H1 (cell line): ENCODE measurements at regions not wholly inside any gene's neighbourhood (a gene's known extent, or its start where the extent isn't known, plus 50 kb on each side); places are given as distances from the start of the nearest gene placed in this dataset.

ENCODE experiments used
- CTCF ChIA-PET: fragments of 300-600 bp; sonication (Branson Sonifier 250); formaldehyde crosslinking; loops from one replicate; lab custom pipeline; 2021; ENCODE audit not compliant: partially characterized antibody; lab: Charles Lee
- POLR2A ChIA-PET: fragments of 300-600 bp; sonication (Branson Sonifier 250); formaldehyde crosslinking; loops from one replicate; lab custom pipeline; 2021; ENCODE audit warnings: inconsistent platforms; ENCODE audit not compliant: partially characterized antibody; lab: Charles Lee
- DNase-seq, 2 experiments: peaks; one replicate each; pipeline versions ENCODE4 v3.0.0 to v3.0.0-alpha.2; 2010 to 2022; ENCODE audit warnings: low spot score in 2 of 2, low read depth in 1 of 2, mixed read lengths in 1 of 2
- FAIRE-seq: peaks from 2 replicates; lab custom pipeline; 2011; peaks lifted over from hg19 to GRCh38; lab: Jason Lieb, UNC
- H2AFZ ChIP-seq: 2 replicates; pipeline ENCODE4 v1.8.1; 2012; ENCODE audit warnings: low read length, inconsistent platforms
- H2AK5ac ChIP-seq: 2 replicates; pipeline ENCODE4 v1.6.1; 2013; ENCODE audit warnings: low read depth, low read length
- H2BK120ac ChIP-seq: replicated peaks from 2 replicates; pipeline ENCODE3; 2013; ENCODE audit warnings: low read depth, low read length, inconsistent platforms
- H2BK12ac ChIP-seq: 2 replicates; pipeline ENCODE4 v1.6.1; 2013; ENCODE audit warnings: low read depth, low read length
- H2BK15ac ChIP-seq: 2 replicates; pipeline ENCODE4 v1.6.1; 2013; ENCODE audit warnings: low read length
- H2BK20ac ChIP-seq: 2 replicates; pipeline ENCODE4 v1.6.1; 2013; ENCODE audit warnings: low read length
- H2BK5ac ChIP-seq: 2 replicates; pipeline ENCODE4 v1.6.1; 2013; ENCODE audit warnings: low read depth, low read length
- H3K14ac ChIP-seq: 2 replicates; pipeline ENCODE4 v1.6.1; 2013; ENCODE audit warnings: inconsistent platforms; ENCODE audit not compliant: insufficient read length
- H3K18ac ChIP-seq: 2 replicates; pipeline ENCODE4 v1.6.1; 2013; ENCODE audit warnings: low read length; ENCODE audit errors: extremely low read depth
- H3K23ac ChIP-seq: 2 replicates; pipeline ENCODE4 v1.6.1; 2013; ENCODE audit warnings: inconsistent platforms; ENCODE audit not compliant: insufficient read length
- H3K23me2 ChIP-seq: 2 replicates; pipeline ENCODE4 v1.6.1; 2013; ENCODE audit warnings: low read depth, low read length
- H3K27ac ChIP-seq: 2 replicates; pipeline ENCODE4 v1.6.1; 2011; ENCODE audit warnings: low read depth, low read length, inconsistent platforms
- H3K27me3 ChIP-seq, 4 experiments: replicated peaks in 1 of 4; 1 replicate in 1 of 4; 2 replicates in 3 of 4; pipeline versions ENCODE4 v1.6.1 to v1.8.1; 2011 to 2013; ENCODE audit warnings: low read length in 3 of 4, mild to moderate bottlenecking in 3 of 4, inconsistent platforms in 2 of 4, mixed read lengths in 2 of 4, moderate library complexity in 1 of 4; ENCODE audit not compliant: control insufficient read depth in 3 of 4, insufficient read depth in 3 of 4; ENCODE audit errors: extremely low read depth in 1 of 4
- H3K36me3 ChIP-seq, 4 experiments: 2 replicates each; pipeline versions ENCODE4 v1.6.1 to v1.8.1; 2011 to 2013; ENCODE audit warnings: mild to moderate bottlenecking in 4 of 4, low read length in 3 of 4, moderate library complexity in 2 of 4, control low read depth in 1 of 4, inconsistent platforms in 1 of 4; ENCODE audit not compliant: insufficient read depth in 4 of 4, control insufficient read depth in 2 of 4
- H3K4ac ChIP-seq: replicated peaks from 2 replicates; pipeline ENCODE3; 2013; ENCODE audit warnings: low read length, low read depth, mixed read lengths, inconsistent platforms; ENCODE audit not compliant: insufficient read length
- H3K4me1 ChIP-seq, 4 experiments: replicated peaks in 1 of 4; 1 replicate in 1 of 4; 2 replicates in 3 of 4; pipeline versions ENCODE4 v1.6.1 to v1.8.1; 2011 to 2013; ENCODE audit warnings: low read length in 3 of 4, inconsistent platforms in 2 of 4, mixed read lengths in 1 of 4; ENCODE audit not compliant: insufficient read depth in 4 of 4, control insufficient read depth in 3 of 4
- H3K4me2 ChIP-seq, 2 experiments: 2 replicates each; pipeline versions ENCODE4 v1.6.1 to v1.8.1; 2011 to 2013; ENCODE audit warnings: low read depth in 2 of 2, low read length in 2 of 2, control low read depth in 1 of 2, inconsistent platforms in 1 of 2, mild to moderate bottlenecking in 1 of 2; ENCODE audit not compliant: insufficient read depth in 1 of 2
- H3K4me3 ChIP-seq, 4 experiments: fragments of 200-600, 300-600 bp in 1 of 4; sonication (generic), shearing (Covaris generic), sonication (Bioruptor Twin) in 1 of 4; 2 replicates each; pipeline versions ENCODE4 v1.5.1 to v1.8.1; 2011 to 2016; ENCODE audit warnings: low read length in 4 of 4, low read depth in 3 of 4, control low read depth in 2 of 4, inconsistent platforms in 2 of 4, mild to moderate bottlenecking in 2 of 4, mixed read lengths in 1 of 4, moderate library complexity in 1 of 4; ENCODE audit not compliant: insufficient read depth in 2 of 4; ENCODE audit errors: extremely low read depth in 1 of 4
- H3K56ac ChIP-seq: replicated peaks from 2 replicates; pipeline ENCODE3; 2013; ENCODE audit warnings: low read depth, mild to moderate bottlenecking, mixed read lengths, low read length, inconsistent platforms; ENCODE audit not compliant: insufficient read length
- H3K79me1 ChIP-seq: 2 replicates; pipeline ENCODE4 v1.6.1; 2013; ENCODE audit warnings: low read depth, low read length, control low read depth
- H3K79me2 ChIP-seq, 2 experiments: 2 replicates each; pipeline versions ENCODE4 v1.6.1 to v1.8.1; 2012 to 2013; ENCODE audit warnings: low read length in 2 of 2, mild to moderate bottlenecking in 2 of 2, inconsistent platforms in 1 of 2; ENCODE audit not compliant: insufficient read depth in 2 of 2, control insufficient read depth in 1 of 2
- H3K9ac ChIP-seq, 4 experiments: replicated peaks in 1 of 4; 1 replicate in 1 of 4; 2 replicates in 3 of 4; pipeline versions ENCODE4 v1.6.1 to v1.8.1; 2011 to 2013; ENCODE audit warnings: low read depth in 3 of 4, low read length in 3 of 4, control low read depth in 2 of 4, mild to moderate bottlenecking in 2 of 4, moderate library complexity in 2 of 4, inconsistent platforms in 1 of 4; ENCODE audit errors: extremely low read depth in 1 of 4
- H3K9me3 ChIP-seq, 2 experiments: 2 replicates each; pipeline versions ENCODE4 v1.6.1 to v1.8.1; 2012 to 2013; ENCODE audit warnings: mild to moderate bottlenecking in 2 of 2, moderate library complexity in 2 of 2, control low read depth in 1 of 2, inconsistent platforms in 1 of 2, low read depth in 1 of 2, low read length in 1 of 2, mixed read lengths in 1 of 2; ENCODE audit not compliant: insufficient read depth in 2 of 2
- H4K20me1 ChIP-seq, 2 experiments: replicated peaks in 1 of 2; 2 replicates each; pipeline versions ENCODE3 to v1.8.1; 2011 to 2013; ENCODE audit warnings: inconsistent platforms in 2 of 2, low read length in 2 of 2, mild to moderate bottlenecking in 1 of 2; ENCODE audit not compliant: insufficient read depth in 2 of 2, control insufficient read depth in 1 of 2
- H4K5ac ChIP-seq: 2 replicates; pipeline ENCODE4 v1.6.1; 2013; ENCODE audit warnings: low read length, low read depth, mixed read lengths, inconsistent platforms; ENCODE audit not compliant: insufficient read length
- H4K8ac ChIP-seq: 2 replicates; pipeline ENCODE4 v1.8.0; 2013; ENCODE audit warnings: mild to moderate bottlenecking, moderate library complexity, low read length, inconsistent platforms; ENCODE audit not compliant: insufficient read depth; ENCODE audit errors: extremely low read depth
- H4K91ac ChIP-seq: replicated peaks from 2 replicates; pipeline ENCODE3; 2013; ENCODE audit warnings: low read length, mixed read lengths, inconsistent platforms; ENCODE audit not compliant: insufficient read length
- BRCA1 ChIP-seq: IDR thresholded peaks from 2 replicates; pipeline ENCODE4 v1.6.1; 2012; ENCODE audit warnings: low read depth, low read length, improper control_type of control experiment
- CBX5 ChIP-seq: fragments of 300-800, 300-1000 bp; sonication (generic); IDR thresholded peaks from 2 replicates; pipeline ENCODE4 v1.7.1; 2016; ENCODE audit warnings: antibody characterized with exemption, low read length, low read depth
- CEBPB ChIP-seq: IDR thresholded peaks from 2 replicates; pipeline ENCODE4 v1.6.1; 2012; ENCODE audit warnings: low read depth, low read length
- CHD2 ChIP-seq: IDR thresholded peaks from 2 replicates; pipeline ENCODE4 v1.6.1; 2012; ENCODE audit warnings: low read length, improper control_type of control experiment
- CREB1 ChIP-seq: IDR thresholded peaks from 2 replicates; pipeline ENCODE4 v1.6.1; 2012; ENCODE audit warnings: inconsistent platforms
- EP300 ChIP-seq, 2 experiments: IDR thresholded peaks; 1 replicate in 1 of 2; 2 replicates in 1 of 2; pipeline ENCODE4 v1.6.1; 2011 to 2012; ENCODE audit warnings: low read depth in 2 of 2, low read length in 2 of 2, mild to moderate bottlenecking in 2 of 2, borderline replicate concordance in 1 of 2, inconsistent platforms in 1 of 2, moderate library complexity in 1 of 2
- FOSL1 ChIP-seq: IDR thresholded peaks from 2 replicates; pipeline ENCODE4 v1.6.1; 2011; ENCODE audit warnings: mild to moderate bottlenecking, low read depth, low read length, moderate library complexity; ENCODE audit not compliant: insufficient read depth
- JUN ChIP-seq: IDR thresholded peaks from 2 replicates; pipeline ENCODE4 v1.6.1; 2011; ENCODE audit warnings: low read depth, mild to moderate bottlenecking, improper control_type of control experiment, low read length
- JUND ChIP-seq: IDR thresholded peaks from 2 replicates; pipeline ENCODE4 v1.6.1; 2011; ENCODE audit warnings: mild to moderate bottlenecking, improper control_type of control experiment, low read length
- KDM5A ChIP-seq: fragments of 200-600 bp; IDR thresholded peaks from 2 replicates; pipeline ENCODE4 v1.7.1; 2012; ENCODE audit warnings: mild to moderate bottlenecking, low read length, inconsistent platforms, mixed read lengths
- MAX ChIP-seq: IDR thresholded peaks from 2 replicates; pipeline ENCODE4 v1.6.1; 2012; ENCODE audit warnings: inconsistent platforms
- RAD21 ChIP-seq, 2 experiments: IDR thresholded peaks in 1 of 2; conservative IDR thresholded peaks in 1 of 2; 2 replicates each; pipeline ENCODE4 v1.6.1; 2011; ENCODE audit warnings: low read depth in 2 of 2, low read length in 2 of 2, improper control_type of control experiment in 1 of 2, inconsistent platforms in 1 of 2, mild to moderate bottlenecking in 1 of 2, moderate library complexity in 1 of 2
- SP1 ChIP-seq: IDR thresholded peaks from 2 replicates; pipeline ENCODE4 v1.6.1; 2011; ENCODE audit warnings: low read depth, low read length
- TEAD4 ChIP-seq: IDR thresholded peaks from 2 replicates; pipeline ENCODE4 v1.6.1; 2012; ENCODE audit warnings: low read depth, low read length, inconsistent platforms, mixed read lengths
- YY1 ChIP-seq: IDR thresholded peaks from 2 replicates; pipeline ENCODE4 v1.6.1; 2011; ENCODE audit warnings: low read depth, mild to moderate bottlenecking, low read length
- WGBS, 2 experiments: shearing (Covaris generic) in 1 of 2; methylation state at CpG; one replicate each; pipeline versions ENCODE4 v1.1.6 to v1.1.7; 2013 to 2015; ENCODE audit warnings: low lambda C conversion rate in 2 of 2, mixed read lengths in 2 of 2, inconsistent platforms in 1 of 2, low coverage in 1 of 2, missing lambda C conversion rate in 1 of 2; ENCODE audit not compliant: insufficient replicate concordance in 2 of 2, insufficient coverage in 1 of 2, insufficient read length in 1 of 2; ENCODE audit errors: extremely low coverage in 1 of 2, missing lambda C conversion rate in 1 of 2; 5-methylcytosine and 5-hydroxymethylcytosine counted together

- no peak overlapping the region for H3K23ac ChIP-seq
- WGBS, 2 experiments = 90% methylated on average over 17 of the region's 17 CpGs; no CpG with 5 or more reads in 1 of the 2 experiments
- H4K20me1 ChIP-seq = no peaks in the 10 kb centered on the region
- H3K27me3 ChIP-seq = no peaks in the 10 kb centered on the region
- H3K79me2 ChIP-seq = no peaks in the 10 kb centered on the region
- H2BK120ac ChIP-seq = no peak overlapping the region
- H3K14ac ChIP-seq = no peak overlapping the region
- H4K5ac ChIP-seq = no peak overlapping the region
- H2BK12ac ChIP-seq = no peak overlapping the region
- H3K79me1 ChIP-seq = no peaks in the 10 kb centered on the region
- no peak overlapping the region for H2BK15ac ChIP-seq
- TF ChIP-seq EP300 (IDR thresholded peaks at IDR 0.05; ENCODE audit: borderline replicate concordance in 1 of 2, low read depth in 2 of 2, low read length in 2 of 2) (no peak), BRCA1 (no peak), CHD2 (no peak), RAD21 (IDR thresholded peaks at IDR 0.05 in 1 of 2, conservative IDR thresholded peaks at IDR 0.05 in 1 of 2; ENCODE audit: low read depth in 2 of 2, low read length in 2 of 2) (no peak), CEBPB (no peak), MAX (no peak), CREB1 (no peak), CBX5 (no peak), FOSL1 (no peak), KDM5A (no peak), JUND (no peak), YY1 (no peak), JUN (no peak), SP1 (no peak), TEAD4 (no peak)
- H3K18ac ChIP-seq = no peak overlapping the region
- no peak overlapping the region for H2AFZ ChIP-seq
- no peak overlapping the region for H2AK5ac ChIP-seq
- H2BK20ac ChIP-seq = no peak overlapping the region
- no peak overlapping the region for H3K9ac ChIP-seq
- H3K4me1 ChIP-seq = no peaks in the 10 kb centered on the region; a peak in 1 of 7 replicates
- H3K4ac ChIP-seq = no peak overlapping the region
- no peak overlapping the region for H3K27ac ChIP-seq
- ChIA-PET POLR2A (no interaction called here), CTCF (interaction anchor here (0.9 kb wide), 1 partner anchor 144 kb away, joined by 3 read pairs; no protein-coding TSS in a partner anchor)
- peaks cover 2 to 13% of the 10 kb centered on the region in 2 experiments; a peak in 2 of 4 replicates for H3K9me3 ChIP-seq
- H2BK5ac ChIP-seq = no peak overlapping the region
- H4K8ac ChIP-seq = no peak overlapping the region
- no peaks in the 10 kb centered on the region for H3K36me3 ChIP-seq
- no peak overlapping the region for H4K91ac ChIP-seq
- no peak overlapping the region for H3K56ac ChIP-seq
- H3K4me2 ChIP-seq = no peak overlapping the region
- no peak overlapping the region for H3K4me3 ChIP-seq
- FAIRE-seq (no peak), DNase-seq (no peak)
- H3K23me2 ChIP-seq = no peaks in the 10 kb centered on the region
These were observed 50.6 kb upstream of the METRNL start for GRCh38 chr17:83028851-83029250.
